HCT116 (cell line): ENCODE measurements at regions not wholly inside any gene's neighbourhood (a gene's known extent, or its start where the extent isn't known, plus 50 kb on each side); places are given as distances from the start of the nearest gene placed in this dataset.

Source experiments
- CBX3 ChIP-seq: IDR thresholded peaks from 2 replicates; pipeline ENCODE4 v1.6.1; 2012; ENCODE audit warnings: low read depth
- CTCF ChIP-seq, 3 experiments: fragments of 200-600 bp in 1 of 3; sonication (generic) in 1 of 3; IDR thresholded peaks in 2 of 3; conservative IDR thresholded peaks in 1 of 3; 2 replicates each; pipeline ENCODE4 v1.5.1; 2012 to 2017; ENCODE audit warnings: low read depth in 2 of 3, low read length in 2 of 3, antibody characterized with exemption in 1 of 3, borderline replicate concordance in 1 of 3, control low read depth in 1 of 3, mild to moderate bottlenecking in 1 of 3, mixed read lengths in 1 of 3, mixed run types in 1 of 3, moderate library complexity in 1 of 3; ENCODE audit not compliant: insufficient read depth in 1 of 3
- EZH2 ChIP-seq: fragments of 200-600 bp; sonication (generic); IDR thresholded peaks from 2 replicates; pipeline ENCODE4 v1.6.1; 2017; ENCODE audit warnings: antibody characterized with exemption, mixed run types
- JUND ChIP-seq: IDR thresholded peaks from 2 replicates; pipeline ENCODE4 v1.6.1; 2012
- MAX ChIP-seq: IDR thresholded peaks from 2 replicates; pipeline ENCODE4 v1.6.1; 2012
- POLR2A ChIP-seq: IDR thresholded peaks from 2 replicates; pipeline ENCODE4 v1.7.0; 2011; ENCODE audit warnings: borderline replicate concordance; ENCODE audit not compliant: insufficient read depth, insufficient read length; ENCODE audit errors: extremely low read depth
- POLR2AphosphoS5 ChIP-seq: IDR thresholded peaks from 2 replicates; pipeline ENCODE4 v1.6.1; 2011; ENCODE audit warnings: mild to moderate bottlenecking, low read depth, low read length, moderate library complexity
- RAD21 ChIP-seq: IDR thresholded peaks from 2 replicates; pipeline ENCODE4 v1.6.1; 2012; ENCODE audit warnings: low read depth, mild to moderate bottlenecking
- REST ChIP-seq: IDR thresholded peaks from 2 replicates; pipeline ENCODE4 v1.6.1; 2012; ENCODE audit warnings: low read depth
- SP1 ChIP-seq: IDR thresholded peaks from 2 replicates; pipeline ENCODE4 v1.6.1; 2012; ENCODE audit warnings: low read depth
- YY1 ChIP-seq: IDR thresholded peaks from 2 replicates; pipeline ENCODE4 v1.6.1; 2011; ENCODE audit warnings: low read length, low read depth, moderate library complexity, mild to moderate bottlenecking; ENCODE audit not compliant: insufficient replicate concordance; ENCODE audit errors: extremely low read depth

- TF ChIP-seq CTCF (IDR thresholded peaks at IDR 0.05 in 2 of 3, conservative IDR thresholded peaks at IDR 0.05 in 1 of 3; ENCODE audit: borderline replicate concordance in 1 of 3, insufficient read depth in 1 of 3, low read depth in 2 of 3, low read length in 2 of 3), result no peak
- TF ChIP-seq REST, result no peak
- no peak for TF ChIP-seq EZH2
- TF ChIP-seq POLR2A, result no peak
- TF ChIP-seq CBX3, result no peak
- TF ChIP-seq SP1, result no peak
- no peak for TF ChIP-seq MAX
- no peak for TF ChIP-seq RAD21
- TF ChIP-seq JUND, result no peak
- no peak for TF ChIP-seq POLR2AphosphoS5
- TF ChIP-seq YY1, result no peak
These were observed 212.9 kb upstream of the PDE10A start for GRCh38 chr6:165875946-165876345.
